GM23338 (cell line): ENCODE measurements at regions not wholly inside any gene's neighbourhood (a gene's known extent, or its start where the extent isn't known, plus 50 kb on each side); places are given as distances from the start of the nearest gene placed in this dataset.

Experiments used
- ATAC-seq: fragments of 200-7000 bp; cut with Tn5 transposase; 3 replicates; pipeline ENCODE4 v1.9.1; 2020
- DNase-seq: peaks from one replicate; pipeline ENCODE4 v3.0.0-alpha.2; 2015; ENCODE audit warnings: low spot score
- H2AFZ ChIP-seq: fragments of 200-600 bp; sonication (generic); 2 replicates; pipeline ENCODE4 v1.8.0; 2016; ENCODE audit warnings: antibody characterized with exemption, mild to moderate bottlenecking, moderate library complexity
- H3F3A ChIP-seq: fragments of 200-600 bp; sonication (generic); replicated peaks from 2 replicates; pipeline ENCODE4 v1.8.0; 2017; ENCODE audit warnings: antibody characterized with exemption, mixed run types, low read depth
- H3K27ac ChIP-seq: fragments of 200-600 bp; sonication (generic); 2 replicates; pipeline ENCODE4 v1.6.1; 2016; ENCODE audit warnings: low read depth
- H3K27me3 ChIP-seq: fragments of 200-600 bp; sonication (generic); 2 replicates; pipeline ENCODE4 v1.8.0; 2016; ENCODE audit warnings: mild to moderate bottlenecking, mixed run types, moderate library complexity; ENCODE audit not compliant: insufficient read depth
- H3K36me3 ChIP-seq: fragments of 200-600 bp; sonication (generic); 2 replicates; pipeline ENCODE4 v1.8.0; 2016; ENCODE audit warnings: mild to moderate bottlenecking; ENCODE audit not compliant: insufficient read depth
- H3K4me1 ChIP-seq: fragments of 200-600 bp; sonication (generic); 2 replicates; pipeline ENCODE4 v1.8.0; 2016; ENCODE audit warnings: mild to moderate bottlenecking, moderate library complexity; ENCODE audit not compliant: insufficient read depth
- H3K4me2 ChIP-seq: fragments of 200-600 bp; sonication (generic); 2 replicates; pipeline ENCODE4 v1.7.1; 2017; ENCODE audit warnings: mixed run types
- H3K4me3 ChIP-seq: fragments of 200-600 bp; sonication (generic); 2 replicates; pipeline ENCODE4 v1.6.1; 2016; ENCODE audit warnings: mixed run types
- H3K79me2 ChIP-seq: fragments of 200-600 bp; sonication (generic); replicated peaks from 2 replicates; pipeline ENCODE4 v1.8.0; 2017; ENCODE audit warnings: mild to moderate bottlenecking; ENCODE audit not compliant: insufficient read depth
- H3K9me2 ChIP-seq: fragments of 200-600 bp; sonication (generic); 2 replicates; pipeline ENCODE4 v1.8.0; 2017; ENCODE audit not compliant: insufficient read depth
- H4K20me1 ChIP-seq: fragments of 200-600 bp; sonication (generic); replicated peaks from 2 replicates; pipeline ENCODE4 v1.8.0; 2017; ENCODE audit warnings: mild to moderate bottlenecking; ENCODE audit not compliant: insufficient read depth
- H3K27ac Mint-ChIP-seq: 2 replicates; pipeline ENCODE4 v1.8.0; 2020; ENCODE audit warnings: inconsistent platforms, mild to moderate bottlenecking, moderate library complexity, mixed read lengths
- H3K27me3 Mint-ChIP-seq: 3 replicates; pipeline ENCODE4 v1.8.0; 2022; ENCODE audit warnings: low read depth, mild to moderate bottlenecking, moderate library complexity, mixed read lengths, inconsistent platforms; ENCODE audit not compliant: insufficient read depth, poor library complexity
- H3K36me3 Mint-ChIP-seq: 3 replicates; pipeline ENCODE4 v1.8.0; 2021; ENCODE audit warnings: low read depth, mild to moderate bottlenecking, inconsistent platforms, moderate library complexity, mixed read lengths
- H3K4me1 Mint-ChIP-seq: 3 replicates; pipeline ENCODE4 v1.8.0; 2020; ENCODE audit warnings: mild to moderate bottlenecking, inconsistent platforms, mixed read lengths
- H3K4me3 Mint-ChIP-seq: 3 replicates; pipeline ENCODE4 v1.8.0; 2021; ENCODE audit warnings: moderate library complexity, mild to moderate bottlenecking, inconsistent platforms, mixed read lengths
- H3K9me3 Mint-ChIP-seq: 3 replicates; pipeline ENCODE4 v1.8.0; 2020; ENCODE audit warnings: moderate library complexity, mild to moderate bottlenecking, inconsistent platforms, mixed read lengths
- CREB1 ChIP-seq: fragments of 250-450 bp; sonication (Bioruptor Pico); IDR thresholded peaks from 2 replicates; pipeline ENCODE4 v1.5.0; 2020; ENCODE audit warnings: low read depth, mild to moderate bottlenecking, moderate library complexity
- CTCF ChIP-seq, 2 experiments: fragments of 200-600 bp in 1 of 2; sonication (generic) in 1 of 2; conservative IDR thresholded peaks; 2 replicates each; pipeline versions ENCODE4 v1.5.1 to v1.6.1; 2016 to 2017; ENCODE audit warnings: antibody characterized with exemption in 2 of 2, low read depth in 2 of 2, mild to moderate bottlenecking in 2 of 2, moderate library complexity in 1 of 2
- ETS1 ChIP-seq: IDR thresholded peaks from 2 replicates; pipeline ENCODE4 v1.6.1; 2016; ENCODE audit warnings: antibody characterized with exemption
- EZH2 ChIP-seq: fragments of 200-600 bp; sonication (generic); IDR thresholded peaks from one replicate; pipeline ENCODE4 v1.8.0; 2017; ENCODE audit warnings: antibody characterized with exemption, mild to moderate bottlenecking, low read depth; ENCODE audit not compliant: unreplicated experiment
- EZH2phosphoT487 ChIP-seq: fragments of 200-600 bp; sonication (generic); IDR thresholded peaks from one replicate; pipeline ENCODE4 v1.8.1; 2018; ENCODE audit warnings: antibody characterized with exemption; ENCODE audit not compliant: unreplicated experiment
- JUNB ChIP-seq: IDR thresholded peaks from one replicate; pipeline ENCODE4 v1.6.1; 2016; ENCODE audit warnings: antibody characterized with exemption; ENCODE audit not compliant: unreplicated experiment
- NANOG ChIP-seq: IDR thresholded peaks from 2 replicates; pipeline ENCODE4 v1.6.1; 2016; ENCODE audit warnings: antibody characterized with exemption, borderline replicate concordance
- POLR2AphosphoS5 ChIP-seq: IDR thresholded peaks from 2 replicates; pipeline ENCODE4 v1.6.1; 2016; ENCODE audit warnings: antibody characterized with exemption, low read depth
- REST ChIP-seq: IDR thresholded peaks from one replicate; pipeline ENCODE4 v1.6.1; 2018; ENCODE audit warnings: antibody characterized with exemption; ENCODE audit not compliant: unreplicated experiment
- STAT1 ChIP-seq: IDR thresholded peaks from one replicate; pipeline ENCODE4 v1.6.1; 2016; ENCODE audit warnings: antibody characterized with exemption; ENCODE audit not compliant: unreplicated experiment
- ZNF114 ChIP-seq: fragments of 250-450 bp; sonication (Bioruptor Pico); IDR thresholded peaks from 2 replicates; pipeline ENCODE4 v1.5.0; 2020; ENCODE audit warnings: mild to moderate bottlenecking, moderate library complexity
- ZNF331 ChIP-seq: fragments of 250-450 bp; sonication (Bioruptor Pico); IDR thresholded peaks from 2 replicates; pipeline ENCODE4 v1.5.0; 2020; ENCODE audit warnings: low read depth, mild to moderate bottlenecking, moderate library complexity
- ZNF462 ChIP-seq: fragments of 250-450 bp; sonication (Bioruptor Pico); IDR thresholded peaks from 2 replicates; pipeline ENCODE4 v1.5.0; 2020; ENCODE audit warnings: mild to moderate bottlenecking, moderate library complexity

- H3K4me1 Mint-ChIP-seq: no peaks in the 10 kb centered on the region
- H4K20me1 ChIP-seq: no peaks in the 10 kb centered on the region
- peaks cover 12% of the 10 kb centered on the region for H3K36me3 Mint-ChIP-seq
- no peak overlapping the region for H3K4me2 ChIP-seq
- H3K27ac Mint-ChIP-seq: no peak overlapping the region
- no peak for DNase-seq
- H3K9me2 ChIP-seq: no peaks in the 10 kb centered on the region
- no peak overlapping the region for H3K4me3 ChIP-seq
- H3F3A ChIP-seq: no peaks in the 10 kb centered on the region
- H3K9me3 Mint-ChIP-seq: peaks cover 18% of the 10 kb centered on the region
- H3K79me2 ChIP-seq: no peaks in the 10 kb centered on the region
- no peak overlapping the region; the same call in 1 of the 2 replicates for H2AFZ ChIP-seq
- H3K27me3 Mint-ChIP-seq: no peaks in the 10 kb centered on the region
- TF ChIP-seq REST (no peak), ETS1 (no peak), EZH2 (no peak), CREB1 (CRISPR knock-in tag) (no peak), STAT1 (no peak), EZH2phosphoT487 (no peak), ZNF114 (CRISPR knock-in tag) (no peak), POLR2AphosphoS5 (no peak), ZNF462 (no peak), NANOG (no peak), ZNF331 (CRISPR knock-in tag) (no peak), JUNB (no peak), CTCF (conservative IDR thresholded peaks at IDR 0.05; ENCODE audit: low read depth in 2 of 2) (no peak)
- no peaks in the 10 kb centered on the region for H3K4me1 ChIP-seq
- no peak overlapping the region for H3K4me3 Mint-ChIP-seq
- ATAC-seq: no peak
- H3K27ac ChIP-seq: no peak overlapping the region
- no peaks in the 10 kb centered on the region for H3K36me3 ChIP-seq
- no peaks in the 10 kb centered on the region for H3K27me3 ChIP-seq
Observed at GRCh38 chr9:80866121-80866520, 823.2 kb downstream of the TLE1 start.
